ENCODE measurements at regions not wholly inside any gene's neighbourhood (a gene's known extent, or its start where the extent isn't known, plus 50 kb on each side); places are given as distances from the start of the nearest gene placed in this dataset.
"Not testable (repeated sequence)": the region's sequence is repeated elsewhere in the genome, so short reads cannot be mapped to it uniquely, and the experiment has no call there.

DNA sequence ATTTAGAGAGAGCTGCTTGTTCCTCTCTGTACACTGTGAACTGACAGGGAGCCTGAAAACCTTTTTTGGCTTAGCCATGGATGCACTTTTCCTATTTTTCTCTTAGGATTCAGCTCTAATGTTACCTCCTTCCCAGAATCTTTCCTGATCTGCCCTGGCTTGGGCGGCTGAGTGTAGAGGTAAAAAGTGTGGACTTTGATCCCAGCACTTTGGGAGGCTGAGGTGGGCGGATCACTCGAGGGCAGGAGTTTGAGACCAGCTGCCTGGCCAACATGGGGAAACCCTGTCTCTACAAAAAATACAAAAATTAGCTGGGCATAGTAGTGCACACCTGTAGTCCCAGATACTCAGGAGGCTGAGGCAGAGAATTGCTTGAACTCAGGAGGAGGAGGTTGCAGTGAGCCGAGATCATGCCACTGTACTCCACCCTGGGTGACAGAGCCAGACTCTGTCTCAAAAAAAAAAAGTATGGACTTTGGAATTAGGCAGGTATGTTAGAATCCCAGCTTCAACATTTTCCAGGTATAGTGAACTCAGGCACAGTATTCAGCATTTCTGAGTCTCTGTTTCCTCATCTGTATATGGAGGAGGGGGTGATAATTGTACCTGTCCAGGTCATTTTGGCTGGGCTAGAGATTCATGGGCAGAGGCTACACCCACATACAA, 212.5 kb upstream of the EEF2KMT start:
- no peak for DNase-seq

DNA sequence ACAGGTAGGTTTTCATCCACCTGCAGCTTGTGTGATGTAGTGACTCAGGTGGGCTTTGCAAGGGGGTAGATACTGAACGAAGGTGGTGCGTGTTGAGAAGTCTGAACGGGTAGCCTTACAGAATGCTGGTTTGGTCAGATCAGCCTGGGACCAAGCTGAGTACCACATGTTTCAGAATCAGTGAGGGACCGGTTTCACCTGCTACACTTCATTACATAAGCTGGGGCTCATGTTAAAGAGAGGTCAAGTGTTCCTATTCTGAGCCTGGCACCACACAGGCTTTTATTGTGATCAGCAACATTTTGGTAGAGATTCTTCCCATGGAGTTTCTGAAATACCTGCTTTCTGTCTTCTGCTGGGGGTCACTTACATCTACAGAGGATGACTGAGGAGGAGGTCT, 207.4 kb upstream of the EEF2KMT start:
- DNase-seq = no peak

DNA sequence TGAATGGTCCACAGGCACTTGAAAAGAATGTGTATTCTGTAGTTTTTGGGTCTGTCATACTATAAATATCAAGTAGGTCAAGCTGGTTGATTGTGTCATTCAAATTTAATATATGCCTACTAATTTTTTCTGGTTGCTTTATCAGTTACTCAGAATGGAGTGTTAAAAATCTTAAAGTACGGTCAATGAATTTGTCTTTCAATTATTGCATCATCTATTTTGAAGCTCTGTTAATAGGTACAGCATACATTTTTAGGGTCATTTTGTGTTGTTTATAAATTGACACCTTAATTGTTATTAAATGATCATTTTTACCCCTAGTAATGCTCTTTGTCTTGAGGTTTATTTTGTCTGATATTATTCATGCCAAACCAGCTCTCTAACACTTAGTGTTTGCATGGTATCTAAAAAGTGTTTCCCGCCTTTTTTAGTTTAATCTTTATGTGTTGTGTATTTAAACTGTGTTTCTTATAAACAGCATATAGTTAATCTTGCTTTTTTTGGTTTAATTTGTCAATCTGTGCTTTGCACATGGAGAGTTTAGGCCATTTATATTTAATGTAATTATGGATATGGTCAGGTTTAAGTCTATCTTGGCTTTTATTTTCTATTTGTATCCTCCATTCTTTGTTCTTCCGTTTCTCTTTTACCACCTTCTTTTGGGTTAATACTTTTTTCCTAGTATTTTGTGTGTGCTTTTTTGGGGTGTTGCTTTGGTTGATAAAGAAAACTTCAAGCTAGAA, 204.9 kb upstream of the EEF2KMT start:
- no peak for DNase-seq

DNA sequence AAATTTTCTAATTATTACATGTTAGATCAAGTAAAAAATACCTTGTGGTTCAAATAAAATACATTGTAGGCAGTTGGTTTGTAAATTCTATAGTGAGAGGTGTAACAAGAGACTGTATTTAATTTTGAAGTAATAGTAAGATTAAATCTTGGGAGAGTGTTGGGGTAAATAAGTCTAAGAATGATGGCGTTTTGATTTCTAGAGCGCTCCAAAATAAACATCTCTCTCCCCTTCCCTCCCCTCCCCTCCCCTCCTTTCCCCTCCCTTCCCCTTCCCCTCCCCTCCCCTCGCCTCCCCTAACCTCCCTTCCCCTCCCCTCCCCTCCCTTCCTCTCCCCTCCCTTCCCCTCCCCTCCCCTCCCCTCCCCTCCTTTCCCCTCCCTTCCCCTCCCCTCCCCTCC, 200.6 kb upstream of the EEF2KMT start:
- no peak for DNase-seq

DNA sequence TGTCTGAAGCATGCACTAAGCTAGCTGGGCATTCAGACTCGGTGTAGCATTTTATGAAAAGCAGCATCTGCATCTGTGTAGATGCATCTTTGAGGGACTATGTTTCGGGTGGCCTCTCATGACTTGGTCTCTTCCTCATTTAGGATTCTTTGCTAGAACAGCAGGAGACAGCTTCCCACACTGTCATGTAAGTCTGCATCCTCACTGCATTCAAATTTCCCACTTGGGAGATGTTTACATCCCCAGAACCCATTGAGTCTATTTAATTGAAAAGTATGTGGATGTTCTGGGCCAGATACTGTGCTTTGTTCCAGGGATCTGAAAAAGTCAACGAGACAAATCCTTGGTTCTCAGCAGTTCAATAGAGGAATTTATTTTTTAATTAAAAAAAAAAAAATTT, 198.6 kb upstream of the EEF2KMT start:
- no peak for DNase-seq

DNA sequence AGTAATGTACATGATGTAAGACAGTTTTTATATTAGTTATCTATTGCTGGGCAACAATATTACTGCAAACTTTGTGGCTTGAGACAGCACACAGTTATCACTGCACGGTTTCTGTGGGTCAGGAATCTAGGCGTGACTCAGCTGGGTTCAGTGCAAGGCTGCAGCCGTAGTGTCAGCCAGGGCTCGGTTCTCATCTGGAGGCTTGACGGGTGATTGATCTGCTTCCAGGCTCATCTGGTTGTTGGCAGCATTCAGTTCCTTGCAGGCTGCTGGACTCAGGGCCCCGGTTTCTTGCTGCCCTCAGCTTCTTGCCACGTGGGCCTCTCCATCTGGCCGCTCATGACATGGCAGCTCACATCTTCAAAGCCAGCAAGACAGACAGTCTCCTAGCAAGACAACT, 197.7 kb upstream of the EEF2KMT start:
- not testable (repeated sequence) for DNase-seq

DNA sequence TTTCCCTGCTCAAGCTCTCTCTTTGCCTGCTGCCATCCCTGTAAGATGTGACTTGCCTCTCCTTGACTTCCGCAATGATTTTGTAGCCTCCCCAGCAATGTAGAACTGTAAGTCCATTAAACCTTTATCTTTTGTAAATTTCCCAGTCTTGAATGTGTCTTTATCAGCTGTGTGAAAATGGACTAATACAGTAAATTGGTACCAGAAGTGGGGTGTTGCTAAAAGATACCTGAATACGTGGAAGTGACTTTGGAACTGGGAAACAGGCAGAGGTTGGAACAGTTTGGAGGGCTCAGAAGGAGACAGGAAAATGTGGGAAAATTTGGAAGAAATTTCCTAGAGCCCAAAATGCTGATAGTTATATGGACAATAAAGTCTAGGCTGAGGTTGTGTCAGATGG, 184.6 kb upstream of the EEF2KMT start:
- DNase-seq = not testable (repeated sequence)

DNA sequence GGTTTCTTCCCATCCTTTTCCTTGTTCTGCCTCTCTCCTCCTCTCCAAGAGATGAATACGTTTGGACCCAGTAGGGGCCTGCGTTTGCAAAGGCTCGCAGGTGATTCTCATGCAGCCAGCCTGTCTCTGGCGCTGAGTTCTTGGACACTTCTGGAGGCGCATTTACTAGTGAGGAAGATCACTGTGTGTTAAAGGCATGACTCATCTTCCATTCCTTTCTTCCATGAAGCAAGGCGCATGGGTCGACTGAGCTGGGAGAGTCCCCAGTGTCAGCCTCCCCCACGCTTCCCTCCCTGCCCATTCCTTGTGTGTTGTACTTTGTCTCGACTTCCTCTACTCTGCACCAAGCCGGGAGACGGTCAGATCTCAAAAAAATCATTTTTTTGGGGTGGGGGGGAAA, 159.9 kb upstream of the EEF2KMT start:
- no peak for DNase-seq

DNA sequence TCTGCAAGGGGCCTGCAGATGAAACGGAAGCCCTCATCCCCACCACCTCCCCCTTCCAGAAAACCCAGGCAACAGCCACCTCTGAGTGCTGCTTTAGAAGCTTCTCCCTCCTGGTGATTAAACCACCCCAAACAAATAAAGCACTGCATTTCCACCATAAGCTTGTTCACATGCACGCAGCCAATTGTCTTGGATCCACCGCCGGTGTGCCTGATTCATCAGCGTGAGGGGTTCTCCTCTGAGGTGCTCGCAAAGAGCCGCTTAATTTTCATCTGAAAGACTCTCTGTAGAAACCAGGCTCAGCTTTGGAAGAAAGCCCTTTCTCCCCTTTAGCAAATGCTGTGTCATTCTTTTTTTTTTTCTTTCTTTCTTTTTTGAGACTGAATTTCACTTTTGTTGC, 155.2 kb upstream of the EEF2KMT start:
- DNase-seq = no peak

DNA sequence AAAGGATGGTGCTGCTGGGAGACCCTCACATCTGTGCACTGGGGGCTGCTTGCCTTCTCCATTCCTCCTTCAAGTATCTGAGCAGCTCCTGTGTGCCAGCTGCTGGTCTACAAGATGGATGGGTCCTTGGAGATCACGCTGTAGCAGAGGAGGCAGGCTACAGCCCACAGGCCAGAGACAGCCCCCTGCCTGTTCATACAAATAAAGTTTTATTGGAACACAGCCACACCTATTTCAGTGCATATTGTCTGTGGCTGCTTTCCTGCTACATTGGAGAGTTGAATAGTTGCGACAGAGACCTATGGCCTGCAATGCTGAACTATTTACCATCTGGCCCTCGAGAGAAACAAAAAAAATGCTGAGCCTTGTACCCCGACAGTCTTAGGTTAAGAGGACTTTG, 149.8 kb upstream of the EEF2KMT start:
- DNase-seq = not testable (repeated sequence)

DNA sequence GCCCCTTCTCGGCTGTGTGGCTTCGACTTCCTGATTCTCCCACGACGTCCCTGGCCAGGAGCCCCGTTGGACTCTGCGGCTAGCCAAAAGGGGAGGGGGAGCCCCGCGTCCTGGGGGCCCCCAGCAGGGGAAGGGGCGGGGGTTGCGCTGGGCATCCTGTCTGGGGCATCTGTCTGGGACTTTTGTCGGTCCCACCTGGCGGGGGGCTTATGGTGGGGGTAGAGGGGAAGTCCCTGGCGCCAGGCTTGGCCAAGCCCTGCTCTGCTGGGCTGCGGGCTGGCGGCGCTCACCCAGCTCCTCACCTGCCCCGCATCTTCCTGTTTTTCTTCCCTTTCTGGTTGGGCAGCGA, 142.7 kb upstream of the EEF2KMT start:
- not testable (repeated sequence) for DNase-seq

DNA sequence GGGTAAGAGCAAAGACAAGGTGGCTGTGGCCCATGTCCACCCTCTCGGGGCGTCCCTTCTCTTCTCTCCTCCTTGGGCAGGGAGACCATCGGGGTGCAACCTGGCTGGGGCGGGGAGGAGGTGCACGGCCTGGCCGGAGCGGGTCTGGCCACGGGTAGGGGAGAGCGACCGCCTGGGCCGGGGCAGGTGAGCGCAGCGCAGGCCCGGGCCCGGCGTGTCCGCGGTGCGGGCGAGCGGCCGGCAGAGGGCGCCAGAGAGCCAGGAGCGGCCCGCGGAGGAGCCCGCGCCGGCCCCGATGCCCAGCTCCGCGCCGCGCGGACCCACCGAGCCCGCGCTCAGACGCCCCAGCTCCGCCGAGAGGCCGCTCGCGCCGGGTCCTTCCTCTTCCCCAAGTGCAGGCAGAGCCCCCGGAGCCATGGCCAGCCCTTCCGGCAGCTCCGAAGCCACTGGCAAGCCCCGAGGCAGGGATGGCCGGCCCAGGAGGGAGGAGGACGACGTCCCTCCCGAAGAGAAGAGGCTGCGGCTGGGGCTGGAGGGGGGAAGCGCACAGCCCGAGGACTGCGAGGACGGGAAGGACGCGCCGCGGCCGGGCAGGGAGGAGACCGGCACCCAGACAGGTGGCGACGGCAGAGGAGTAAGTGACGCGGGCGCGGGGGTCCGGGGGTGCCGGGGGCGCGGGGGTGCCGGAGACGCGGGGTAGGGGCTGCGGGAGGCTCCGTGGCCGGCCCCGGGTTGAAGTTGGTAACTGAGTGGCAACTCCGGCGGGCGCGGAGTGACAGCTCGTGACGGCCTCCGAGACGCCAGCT, 142.1 kb upstream of the EEF2KMT start:
- peak; percentile 39 for DNase-seq

DNA sequence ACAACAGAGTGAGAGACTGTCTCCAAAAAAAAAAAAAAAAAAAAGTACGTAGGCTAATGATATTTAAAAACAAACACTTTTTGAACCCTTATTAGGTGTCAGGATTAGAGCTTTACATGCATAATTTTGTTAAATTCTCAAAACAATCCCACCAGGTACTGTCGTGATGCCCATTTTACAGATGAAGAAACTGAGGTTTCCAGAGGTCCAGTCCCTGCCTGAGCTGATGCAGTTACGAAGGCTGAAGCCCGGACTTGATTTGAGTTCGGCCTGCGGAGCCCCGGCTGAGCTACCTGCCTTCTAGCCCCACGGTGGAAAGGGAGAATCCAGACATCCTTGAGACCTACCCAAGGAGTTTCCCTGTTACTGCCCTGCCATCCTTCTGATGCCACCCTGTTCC, 137.5 kb upstream of the EEF2KMT start:
- no peak for DNase-seq

DNA sequence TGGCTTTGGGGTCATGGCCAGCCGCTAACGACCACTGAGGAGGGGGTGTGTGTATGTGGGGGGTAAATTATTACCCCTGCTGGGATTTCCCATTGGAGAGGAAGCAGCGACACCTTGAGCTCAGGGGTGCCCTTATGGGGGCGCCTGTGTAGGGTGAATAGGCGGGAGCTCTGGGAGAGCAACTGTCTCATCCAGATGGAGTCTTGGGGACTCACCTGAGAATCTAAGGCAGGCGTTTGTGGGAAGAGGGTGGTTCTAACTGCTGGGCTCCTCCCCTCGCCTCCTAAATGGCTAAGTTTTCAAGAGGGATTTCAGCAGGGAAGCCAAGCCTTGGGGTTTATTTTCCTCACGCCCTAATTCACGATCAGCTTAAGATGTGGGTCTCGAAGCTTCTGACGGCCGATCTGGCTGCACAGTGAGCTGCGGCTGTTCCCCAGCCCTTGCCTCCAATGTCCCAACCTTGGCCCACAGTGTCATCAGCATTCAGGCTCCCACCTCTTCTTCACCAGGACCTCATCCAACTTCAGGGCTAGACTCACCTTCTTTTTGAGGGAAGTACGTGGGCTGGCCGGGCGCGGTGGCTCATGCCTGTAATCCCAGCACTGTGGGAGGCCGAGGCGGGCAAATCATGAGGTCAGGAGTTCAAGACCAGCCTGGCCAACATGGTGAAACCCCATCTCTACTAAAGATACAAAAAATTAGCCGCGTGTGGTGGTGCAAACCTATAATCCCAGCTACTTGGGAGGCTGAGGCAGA, 136.9 kb upstream of the EEF2KMT start:
- no peak for DNase-seq

DNA sequence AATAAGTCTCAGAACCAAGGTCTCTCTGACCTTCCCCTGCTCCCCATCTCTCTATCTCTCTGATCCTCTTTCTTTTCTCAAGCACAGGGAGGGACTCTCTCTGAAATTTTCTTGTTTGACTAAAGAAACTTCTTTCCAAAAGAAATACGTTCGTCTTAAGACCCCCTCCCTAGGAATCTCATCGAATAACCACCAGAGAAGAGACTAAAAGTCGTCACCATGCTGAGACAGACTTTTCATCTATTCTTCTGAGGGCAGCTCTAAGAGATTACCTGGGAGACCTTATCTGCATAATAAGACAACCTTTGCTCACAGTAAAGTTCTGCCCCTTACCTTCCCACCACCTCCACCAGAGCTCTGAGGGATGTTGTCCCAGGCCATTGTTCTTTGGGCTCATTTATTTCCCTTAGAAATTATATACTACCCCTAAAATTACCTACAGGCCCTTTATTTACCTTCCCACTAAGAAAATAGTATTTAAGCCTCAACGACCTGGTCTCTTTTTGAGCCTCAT, 133.7 kb upstream of the EEF2KMT start:
- no peak for DNase-seq

DNA sequence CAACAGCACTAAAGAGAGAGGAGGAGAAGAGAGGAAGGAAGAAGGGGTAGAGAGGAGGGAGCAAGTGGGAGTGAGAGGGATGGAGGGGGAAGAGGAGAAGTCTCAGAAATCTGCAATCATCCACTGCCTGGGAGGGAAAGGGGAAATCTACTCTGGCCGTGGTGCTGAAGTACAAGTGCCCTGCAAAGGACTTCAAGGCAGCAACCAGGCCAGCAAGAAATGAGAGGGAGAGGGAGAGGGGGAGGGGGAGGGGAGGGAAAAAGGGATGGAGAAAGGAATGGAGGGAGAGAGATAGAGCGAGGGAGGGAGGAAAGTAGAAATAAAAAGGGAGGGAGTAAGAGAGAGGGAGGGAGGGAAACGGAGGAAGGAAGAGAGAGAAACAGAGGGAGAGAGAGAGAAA, 130.8 kb upstream of the EEF2KMT start:
- DNase-seq = no peak

DNA sequence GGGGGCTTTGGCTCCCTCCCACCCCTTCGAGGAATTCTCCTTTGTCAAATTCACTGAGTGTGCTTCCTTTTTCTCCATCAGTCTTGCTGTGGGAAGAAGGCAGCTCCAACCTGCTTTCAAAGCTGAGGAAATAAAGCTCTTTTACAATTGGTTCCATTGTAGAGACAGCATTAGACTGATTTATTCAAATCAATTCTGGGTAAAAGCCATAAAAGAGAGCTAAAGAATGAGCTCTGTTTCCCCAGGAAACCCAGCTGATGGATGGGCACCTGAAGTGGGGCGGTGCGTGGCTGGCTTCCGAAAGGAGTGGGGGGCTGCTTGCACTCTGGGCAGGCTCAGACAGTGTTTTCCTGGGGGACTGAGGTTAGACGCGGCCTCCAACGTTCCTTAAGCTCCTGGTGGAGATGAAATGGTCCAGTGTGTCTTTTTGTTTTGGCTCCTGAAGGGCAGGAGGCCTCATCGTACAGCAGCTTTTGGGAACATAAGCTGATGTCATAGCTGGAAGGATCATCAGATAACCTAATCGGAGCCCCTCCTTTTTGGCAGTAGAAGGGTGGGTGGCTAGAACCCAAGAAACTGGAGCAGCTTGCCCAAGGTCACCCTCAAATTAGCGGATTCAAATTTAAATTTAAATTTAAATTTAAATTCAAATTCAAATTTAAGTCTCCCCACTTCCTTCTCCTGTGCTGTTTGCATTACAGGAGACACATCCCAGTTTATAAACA, 128.5 kb upstream of the EEF2KMT start:
- no peak for DNase-seq

DNA sequence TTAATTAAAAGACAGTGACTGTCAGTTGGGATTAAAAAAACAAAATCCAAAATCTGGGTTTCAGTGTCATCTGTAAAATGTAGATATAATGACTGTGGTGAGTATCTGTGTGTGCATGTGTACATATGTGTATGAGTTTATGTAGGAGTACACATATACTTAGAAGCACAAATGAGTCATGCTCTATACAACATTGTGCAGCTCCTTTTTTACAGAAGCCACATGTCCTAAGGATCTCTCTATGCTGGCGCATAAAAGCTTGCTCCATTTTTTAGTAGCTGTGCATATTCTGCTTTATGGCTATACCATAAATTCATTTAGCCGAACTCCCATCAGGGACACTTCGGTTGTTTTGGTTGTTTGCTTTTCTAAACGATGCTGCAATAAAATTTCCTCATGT, 125.2 kb upstream of the EEF2KMT start:
- no peak for DNase-seq

DNA sequence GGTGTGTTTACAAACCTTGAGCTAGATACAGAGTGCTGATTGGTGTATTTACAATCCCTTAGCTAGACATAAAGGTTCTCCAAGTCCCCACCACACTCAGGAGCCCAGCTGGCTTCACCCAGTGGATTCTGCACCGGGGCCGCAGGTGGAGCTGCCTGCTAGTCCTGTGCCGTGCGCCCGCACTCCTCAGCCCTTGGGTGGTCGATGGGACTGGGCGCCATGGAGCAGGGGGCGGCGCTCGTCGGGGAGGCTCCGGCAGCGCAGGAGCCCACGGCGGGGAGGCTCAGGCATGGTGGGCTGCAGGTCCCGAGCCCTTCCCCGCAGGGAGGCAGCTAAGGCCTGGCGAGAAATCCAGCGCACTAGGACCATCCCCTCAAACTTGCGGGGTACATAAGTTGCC, 124.2 kb upstream of the EEF2KMT start:
- not testable (repeated sequence) for DNase-seq

DNA sequence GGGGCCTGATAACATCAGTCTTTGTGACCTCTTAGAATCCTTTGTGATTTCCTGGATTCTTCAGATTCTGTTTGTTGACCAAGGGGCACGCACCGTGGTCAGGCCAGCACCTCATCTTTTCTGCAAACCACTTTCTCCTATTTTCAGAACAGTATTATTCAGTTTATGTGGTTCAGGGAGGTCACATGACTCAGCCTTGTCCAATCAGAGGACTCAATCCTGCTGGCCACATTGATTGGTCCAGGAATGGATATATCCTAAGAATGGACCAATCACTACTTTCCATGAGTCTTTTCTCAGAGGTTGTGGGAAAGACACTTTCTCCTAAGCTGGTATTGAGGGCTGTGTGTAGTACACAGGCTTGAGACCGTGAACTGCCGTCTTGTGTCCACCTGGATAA, 123.1 kb upstream of the EEF2KMT start:
- DNase-seq = no peak

DNA sequence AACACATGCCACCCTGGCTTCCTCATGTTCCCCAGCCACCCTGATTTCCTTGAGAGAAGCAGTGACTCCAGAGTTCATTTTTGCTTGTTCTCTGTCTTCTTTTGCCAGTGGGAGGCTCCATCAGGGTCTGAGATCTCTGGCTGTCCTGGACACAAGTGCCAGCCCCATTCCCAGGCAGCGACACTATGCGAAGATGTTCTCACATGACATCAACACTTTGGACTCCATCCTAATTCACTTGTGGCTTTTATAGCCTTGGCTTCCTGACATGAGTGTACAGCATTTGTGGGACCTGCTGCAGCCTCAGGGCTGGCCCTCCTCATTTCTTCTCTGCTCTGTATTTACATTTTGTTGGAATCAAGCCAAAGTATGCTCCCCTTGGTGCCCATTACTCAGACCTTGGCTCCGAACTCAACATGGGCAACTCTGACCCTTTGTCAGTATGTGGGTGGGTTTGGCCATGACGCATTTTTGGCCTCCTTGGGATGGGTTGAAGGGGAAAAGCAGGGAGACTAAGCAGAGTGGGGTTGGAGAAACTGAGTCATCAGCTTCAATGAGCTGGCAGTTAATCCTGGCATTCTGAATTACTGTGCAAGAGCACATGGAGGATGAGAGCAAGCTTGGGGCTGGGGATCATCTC, 119.0 kb upstream of the EEF2KMT start:
- DNase-seq = no peak

DNA sequence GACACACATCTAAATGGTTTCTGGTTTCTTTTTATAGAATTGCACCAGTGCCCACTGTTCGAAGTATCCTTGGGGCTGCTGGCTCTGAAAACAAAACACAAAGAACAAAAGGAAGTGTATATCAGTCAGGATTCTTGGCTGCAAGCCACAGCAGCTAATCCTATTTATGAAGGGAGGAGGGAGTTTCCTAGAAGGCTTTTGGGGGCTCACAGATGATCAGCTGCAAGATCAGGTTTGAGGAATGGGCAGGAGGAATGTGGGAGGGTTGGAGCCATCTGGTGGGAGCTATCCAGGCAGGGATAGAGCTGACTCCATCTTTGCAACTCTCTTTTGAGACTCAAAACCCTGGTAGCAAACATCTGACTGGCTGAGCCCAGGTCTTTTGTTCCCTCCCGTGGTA, 118.3 kb upstream of the EEF2KMT start:
- no peak for DNase-seq

Data from CD4-positive, alpha-beta T cell treated with Interleukin-10 for 1 hour (primary cell).